RWPE1 (cell line): ENCODE measurements at regions not wholly inside any gene's neighbourhood (a gene's known extent, or its start where the extent isn't known, plus 50 kb on each side); places are given as distances from the start of the nearest gene placed in this dataset.
A peak's percentile ranks its signal among the peaks of the same experiment; 100 is the strongest.

ENCODE experiments used
- CTCF ChIA-PET: fragments of 350-600 bp; sonication (Branson Sonifier 250); formaldehyde crosslinking; extraction: SDS; loops from one replicate; lab custom pipeline; 2021; lab: Yijun Ruan, JAX
- POLR2A ChIA-PET: fragments of 400-600 bp; formaldehyde crosslinking; extraction: SDS; loops from one replicate; lab custom pipeline; 2020; ENCODE audit warnings: antibody characterized with exemption; ENCODE audit not compliant: low non-redundant PET; lab: Yijun Ruan, JAX
- DNase-seq: peaks from one replicate; pipeline ENCODE4 v3.0.0; 2012; ENCODE audit warnings: low spot score
- H3K27ac ChIP-seq: fragments of 450-650 bp; 2 replicates; pipeline ENCODE4 v1.5.1; 2017
- CTCF ChIP-seq: fragments of 450-650 bp; conservative IDR thresholded peaks from 2 replicates; pipeline ENCODE4 v1.5.1; 2017; ENCODE audit warnings: low read depth, mild to moderate bottlenecking

- TF ChIP-seq CTCF: no peak
- ChIA-PET POLR2A (no interaction called here), CTCF (no interaction called here)
- DNase-seq: peak; percentile 24
- H3K27ac ChIP-seq: no peak overlapping the region
Observed at GRCh38 chr2:61707984-61708852, 145.6 kb downstream of the FAM161A start.

- ChIA-PET POLR2A (no interaction called here), CTCF (no interaction called here)
- no peak for TF ChIP-seq CTCF
- DNase-seq: no peak
- H3K27ac ChIP-seq: no peak overlapping the region
Observed at GRCh38 chr2:61705625-61706024, 148.2 kb downstream of the FAM161A start.

- CTCF ChIA-PET: interaction anchor here (0.6 kb wide), 1 partner anchor 22 kb away, joined by 4 read pairs; no protein-coding TSS in a partner anchor
- no peak for DNase-seq
- POLR2A ChIA-PET: no interaction called here
- no peak for TF ChIP-seq CTCF
- no peak overlapping the region for H3K27ac ChIP-seq
Observed at GRCh38 chr2:61704364-61704763, 149.5 kb downstream of the FAM161A start.

- TF ChIP-seq CTCF: no peak
- DNase-seq: no peak
- no peak overlapping the region for H3K27ac ChIP-seq
- POLR2A ChIA-PET: no interaction called here
- CTCF ChIA-PET: no interaction called here
Observed at GRCh38 chr2:61702088-61702467, 151.8 kb downstream of the FAM161A start.

- H3K27ac ChIP-seq: no peak overlapping the region
- TF ChIP-seq CTCF: no peak
- POLR2A ChIA-PET: no interaction called here
- CTCF ChIA-PET: interaction anchor here (0.6 kb wide), 1 partner anchor 231 kb away, joined by 5 read pairs; no protein-coding TSS in a partner anchor
- no peak for DNase-seq
Observed at GRCh38 chr2:61700464-61700863, 153.4 kb downstream of the FAM161A start.

GRCh38 chr2:61694312-61695274, 156.4 kb upstream of the XPO1 start:
- peak; percentile 91 for DNase-seq
- ChIA-PET CTCF (interaction anchor here (0.6 to 0.7 kb wide), 3 partner anchors 22 to 174 kb away, joined by 3 to 5 read pairs (median 4); no protein-coding TSS in a partner anchor), POLR2A (interaction anchor here (0.6 kb wide), 1 partner anchor 396 kb away, joined by 3 read pairs; no protein-coding TSS in a partner anchor)
- TF ChIP-seq CTCF: peak; percentile 67
- H3K27ac ChIP-seq: peak overlapping the region; percentile 68
